GM19238 (cell line): ENCODE measurements at regions not wholly inside any gene's neighbourhood (a gene's known extent, or its start where the extent isn't known, plus 50 kb on each side); places are given as distances from the start of the nearest gene placed in this dataset.

Experiments
- DNase-seq: peaks from one replicate; pipeline ENCODE4 v3.0.0; 2011; ENCODE audit warnings: low spot score; ENCODE audit not compliant: insufficient read length

DNA sequence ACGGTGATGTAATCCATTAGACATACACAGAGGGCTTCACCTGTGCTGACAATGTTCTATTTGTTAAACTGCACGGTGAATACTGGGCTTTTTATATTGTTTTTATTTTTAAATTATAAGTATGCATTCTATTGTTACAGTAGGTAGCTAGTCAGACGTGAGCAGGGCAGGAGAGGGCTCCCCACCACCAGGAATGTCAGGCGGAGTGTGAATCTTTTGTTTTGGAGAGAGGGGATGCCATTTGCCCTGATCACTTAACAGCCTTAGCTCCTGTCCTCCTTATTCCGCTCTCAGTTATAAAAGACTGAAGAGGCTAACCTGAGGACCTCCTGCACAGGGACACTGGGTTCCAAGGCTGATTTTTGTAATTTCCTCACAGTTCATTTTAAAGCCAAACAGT lies 151.6 kb upstream of the TAPT1 start:
- no peak for DNase-seq

DNA sequence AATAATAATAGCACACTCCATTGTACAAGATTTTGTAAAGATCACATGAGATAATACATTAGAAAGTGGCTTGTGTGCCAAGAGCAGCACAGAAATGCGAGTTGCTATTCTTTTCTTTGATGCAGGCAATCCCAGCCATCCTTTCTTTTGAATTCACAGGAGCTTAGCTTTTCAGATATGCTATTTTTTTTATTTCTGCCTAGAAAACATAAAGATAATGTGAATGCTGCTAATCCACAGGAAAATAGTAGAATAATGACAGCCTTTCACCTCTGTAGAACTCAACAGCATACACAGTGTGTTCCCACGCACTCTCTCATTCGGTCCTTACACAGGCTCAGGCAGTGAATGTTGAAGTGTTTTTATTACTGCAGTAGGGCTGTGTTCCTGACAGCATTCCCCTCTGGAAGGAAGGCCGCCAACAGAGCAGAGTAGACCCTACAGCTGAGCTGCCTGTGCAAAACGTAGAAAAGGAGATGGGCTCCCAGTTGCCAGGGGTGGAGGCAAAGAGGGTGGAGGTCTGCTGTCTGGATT lies 138.8 kb upstream of the TAPT1 start:
- no peak for DNase-seq

GRCh38 chr4:16360694-16361262 lies 134.5 kb upstream of the TAPT1 start:
- no peak for DNase-seq

- DNase-seq = no peak
Measured at GRCh38 chr4:16353165-16353564, 126.9 kb upstream of the TAPT1 start.

DNA sequence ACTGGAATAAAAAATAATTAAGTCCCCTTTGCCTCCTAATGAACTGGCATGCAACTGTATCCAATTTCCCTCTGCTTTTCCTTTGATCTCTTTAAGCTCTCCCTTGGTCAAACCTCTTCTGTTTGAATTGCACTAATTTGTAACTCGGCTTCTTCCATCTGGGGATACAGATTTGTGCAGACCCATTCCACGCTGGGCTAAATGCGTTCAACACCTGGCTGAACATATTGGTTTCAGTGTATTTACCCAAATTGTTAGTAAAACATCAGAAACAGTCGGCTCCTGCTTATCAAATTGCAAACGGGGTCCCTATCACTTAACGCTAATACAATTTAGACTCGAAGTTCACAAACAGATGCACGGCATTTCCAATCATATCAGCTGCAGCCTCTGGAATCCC lies 124.9 kb upstream of the TAPT1 start:
- DNase-seq = no peak

- no peak for DNase-seq
Measured at GRCh38 chr4:16344853-16345252, 118.6 kb upstream of the TAPT1 start.

- no peak for DNase-seq
Measured at GRCh38 chr4:16337936-16338335, 111.7 kb upstream of the TAPT1 start.

DNA sequence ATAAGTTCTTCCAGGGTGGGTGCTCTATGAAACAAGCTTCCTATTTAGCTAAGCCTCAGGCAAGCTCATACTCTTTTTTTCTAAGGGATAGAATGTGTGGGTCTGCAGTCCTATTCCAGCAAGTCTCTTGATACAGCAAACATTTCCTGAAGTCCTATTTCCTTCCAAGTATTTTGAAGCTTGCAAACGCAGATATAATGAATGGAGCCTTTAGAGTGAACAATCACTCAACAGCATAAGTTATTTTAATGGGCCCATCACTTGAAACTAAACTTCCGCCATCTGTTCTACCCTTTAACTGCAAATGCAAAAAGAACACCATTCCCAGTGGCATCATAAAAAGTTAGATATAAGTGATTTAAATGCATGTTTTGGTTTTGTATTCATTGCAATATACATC lies 108.3 kb upstream of the TAPT1 start:
- no peak for DNase-seq

GRCh38 chr4:16329797-16330134 lies 103.5 kb upstream of the TAPT1 start:
- DNase-seq = no peak

- DNase-seq = no peak
Measured at GRCh38 chr4:16329125-16329796, 103.0 kb upstream of the TAPT1 start.

DNA sequence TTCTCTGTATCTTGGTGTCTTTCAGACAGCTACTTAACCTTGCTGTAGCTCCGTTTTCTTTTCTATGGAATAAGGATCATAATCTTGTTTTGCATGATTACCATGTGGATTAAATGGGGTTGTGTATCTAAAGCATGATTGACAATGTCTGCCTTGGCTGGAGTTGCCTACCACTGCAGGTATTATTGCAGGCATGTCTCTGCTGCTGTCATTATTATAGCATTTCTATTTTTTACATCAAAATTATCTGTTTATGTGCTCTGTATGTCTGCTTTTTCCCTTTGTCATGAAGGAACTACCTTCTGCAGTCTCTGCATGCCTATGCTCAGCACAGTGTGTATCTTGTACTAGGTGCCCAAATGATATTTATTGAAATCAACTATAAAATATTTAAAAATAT lies 95.9 kb upstream of the TAPT1 start:
- DNase-seq = no peak

GRCh38 chr4:16315456-16315855 lies 89.2 kb upstream of the TAPT1 start:
- DNase-seq = no peak

DNA sequence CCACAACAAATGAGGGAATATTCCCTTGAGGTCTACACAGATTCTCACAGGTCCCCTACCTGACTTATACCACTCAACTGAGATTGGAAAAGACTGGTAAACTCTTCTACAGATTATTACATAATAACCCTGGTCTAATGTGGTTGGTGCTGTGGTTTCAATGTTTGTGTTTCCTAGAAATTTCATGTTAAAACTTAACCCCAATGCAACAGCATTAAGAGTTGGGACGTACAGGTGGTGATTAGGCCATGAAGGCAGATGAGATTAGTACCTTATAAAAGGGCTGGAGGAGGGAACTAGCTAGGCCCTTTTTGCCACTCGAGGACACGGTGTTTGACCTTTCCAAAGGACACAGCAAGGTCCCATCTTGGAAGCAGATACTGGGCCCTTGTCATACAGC lies 84.3 kb upstream of the TAPT1 start:
- no peak for DNase-seq

- DNase-seq = no peak
Measured at GRCh38 chr4:16302648-16303047, 76.4 kb upstream of the TAPT1 start.

DNA sequence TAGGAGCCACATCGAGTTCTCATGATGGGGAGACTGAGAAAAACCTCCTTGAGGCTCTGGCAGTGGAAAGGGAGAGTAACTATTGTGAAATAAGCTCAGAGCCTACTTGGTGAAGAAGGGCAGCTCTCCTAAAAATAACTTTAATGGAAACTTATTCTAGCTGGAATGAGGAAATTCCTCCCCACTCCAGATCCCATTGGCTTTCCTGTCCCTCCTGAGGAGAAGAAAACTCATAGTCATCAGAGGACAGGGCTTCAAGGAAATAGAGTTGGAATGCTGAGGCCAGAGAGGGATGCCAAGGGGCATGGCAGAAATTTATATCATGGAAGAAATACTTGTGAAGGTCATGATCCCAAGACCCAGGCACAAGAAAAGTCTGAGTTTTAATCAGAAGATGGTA lies 70.7 kb upstream of the TAPT1 start:
- DNase-seq = no peak

DNA sequence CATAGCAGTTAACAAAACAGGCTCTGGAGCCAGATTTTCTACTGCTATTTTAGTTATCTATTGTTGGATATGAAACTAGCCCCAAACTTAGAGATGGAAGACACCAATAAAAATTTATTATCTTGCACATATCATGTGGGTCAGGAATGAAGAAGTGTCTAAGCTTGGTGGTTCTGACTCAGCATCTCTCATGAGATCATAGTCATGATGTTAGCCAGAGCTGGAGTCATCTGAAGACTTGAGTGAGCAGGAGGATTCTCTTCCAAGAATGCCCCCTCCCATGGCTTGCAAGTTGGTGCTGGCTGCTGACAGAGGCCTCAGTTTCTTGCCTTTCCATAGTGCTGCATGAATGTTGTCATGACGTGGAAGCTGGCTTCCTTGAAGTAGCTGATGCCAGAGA lies 68.2 kb upstream of the TAPT1 start:
- DNase-seq = no peak

- no peak for DNase-seq
Measured at GRCh38 chr4:16293210-16293838, 67.1 kb upstream of the TAPT1 start.

DNA sequence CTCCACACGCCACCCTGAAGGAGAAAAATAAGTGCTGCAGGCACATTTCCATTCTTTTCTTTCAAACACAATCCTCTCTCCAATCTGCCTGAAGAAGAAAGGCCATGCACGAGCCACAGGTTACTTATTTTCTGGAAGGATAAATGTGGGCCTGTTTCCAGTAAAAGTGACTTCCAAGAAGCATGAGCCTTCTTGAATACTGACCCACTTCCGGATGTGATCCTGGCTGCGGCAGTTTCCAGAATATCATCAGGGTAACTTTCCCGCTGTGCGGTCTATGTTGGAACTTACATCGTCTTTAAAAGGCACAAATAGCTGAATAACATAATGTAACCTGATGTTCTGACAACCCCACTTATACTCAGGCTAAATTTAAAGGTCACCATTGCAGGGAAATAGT lies 66.3 kb upstream of the TAPT1 start:
- DNase-seq = no peak

- DNase-seq = no peak
Measured at GRCh38 chr4:16290681-16291420, 64.6 kb upstream of the TAPT1 start.

DNA sequence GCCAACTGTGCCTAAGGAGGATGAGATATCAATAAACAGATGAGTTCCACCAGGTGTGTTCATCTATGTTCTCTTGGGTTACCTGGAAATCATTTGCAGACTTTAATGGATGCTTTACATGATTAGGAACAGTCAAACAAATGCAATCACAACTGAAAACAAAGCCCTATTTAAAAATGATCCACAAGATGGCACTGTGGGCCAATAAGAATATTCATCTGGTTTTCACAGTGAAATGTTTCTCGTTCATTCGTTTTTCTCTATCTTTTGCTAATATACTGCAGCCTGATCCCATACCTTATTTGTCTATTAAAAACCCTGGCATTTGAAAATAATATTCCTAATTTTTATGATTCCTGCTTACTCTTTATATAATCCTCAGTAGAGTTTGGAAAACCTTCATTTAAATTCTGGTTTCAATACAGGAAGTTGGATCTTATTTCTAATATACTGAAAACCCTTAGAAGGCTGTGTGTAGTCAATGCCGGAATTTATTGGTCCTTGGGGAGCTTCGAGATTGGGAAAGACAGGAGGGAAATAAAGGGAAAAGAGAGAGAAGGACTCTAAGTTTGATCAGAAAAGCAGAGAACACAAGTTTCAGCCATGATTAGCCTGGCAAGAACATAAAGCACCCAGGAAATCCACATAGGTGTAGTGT lies 63.8 kb upstream of the TAPT1 start:
- DNase-seq = peak; percentile 3

DNA sequence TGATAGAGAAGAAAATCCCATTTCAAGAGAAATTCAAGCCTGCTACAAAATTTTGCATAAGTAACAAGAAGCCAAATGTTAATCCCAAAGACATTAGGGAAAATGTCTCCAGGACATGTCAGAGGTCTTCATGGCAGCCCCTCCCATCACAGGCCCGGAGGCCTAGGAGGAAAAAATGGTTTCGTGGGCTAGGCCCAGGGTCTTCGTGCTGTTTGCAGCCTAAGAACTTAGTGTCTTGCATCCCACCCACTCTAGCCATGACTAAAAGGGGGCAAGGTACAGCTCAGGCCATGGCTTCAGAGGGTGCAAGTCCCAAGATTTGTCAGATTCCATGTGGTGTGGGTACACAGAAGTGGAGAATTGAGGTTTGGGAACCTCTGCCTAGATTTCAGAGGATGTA lies 57.8 kb upstream of the TAPT1 start:
- DNase-seq = no peak

DNA sequence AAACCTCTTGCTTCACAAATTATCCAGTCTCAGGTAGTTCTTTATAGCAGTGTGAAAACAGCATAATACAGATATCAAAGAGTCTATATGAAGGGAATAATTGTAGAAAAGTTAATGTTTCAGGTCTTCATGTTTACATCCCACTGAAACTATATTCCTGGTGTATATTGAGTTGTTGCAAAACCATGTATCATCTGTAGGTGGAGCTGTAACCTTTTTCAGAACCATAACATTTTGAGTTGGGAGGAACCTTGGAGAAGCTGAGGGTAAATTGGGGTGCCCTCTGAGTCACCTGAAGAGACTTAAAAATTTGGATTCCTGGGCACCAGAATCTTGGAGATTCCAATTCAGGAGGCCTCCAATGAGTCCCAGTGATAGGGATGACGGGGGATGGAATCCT lies 51.9 kb upstream of the TAPT1 start:
- DNase-seq = no peak
